GM12873 (cell line): ENCODE measurements at regions not wholly inside any gene's neighbourhood (a gene's known extent, or its start where the extent isn't known, plus 50 kb on each side); places are given as distances from the start of the nearest gene placed in this dataset.

Source experiments
- TF ChIP-seq, protein P1 (sequence below): IDR thresholded peaks from 2 replicates; pipeline ENCODE4 v1.5.1; 2012; ENCODE audit warnings: low read depth, mild to moderate bottlenecking, moderate library complexity, low read length, control low read depth; ENCODE audit not compliant: insufficient read depth; ENCODE audit errors: missing control alignments

- TF ChIP-seq, protein P1, sequence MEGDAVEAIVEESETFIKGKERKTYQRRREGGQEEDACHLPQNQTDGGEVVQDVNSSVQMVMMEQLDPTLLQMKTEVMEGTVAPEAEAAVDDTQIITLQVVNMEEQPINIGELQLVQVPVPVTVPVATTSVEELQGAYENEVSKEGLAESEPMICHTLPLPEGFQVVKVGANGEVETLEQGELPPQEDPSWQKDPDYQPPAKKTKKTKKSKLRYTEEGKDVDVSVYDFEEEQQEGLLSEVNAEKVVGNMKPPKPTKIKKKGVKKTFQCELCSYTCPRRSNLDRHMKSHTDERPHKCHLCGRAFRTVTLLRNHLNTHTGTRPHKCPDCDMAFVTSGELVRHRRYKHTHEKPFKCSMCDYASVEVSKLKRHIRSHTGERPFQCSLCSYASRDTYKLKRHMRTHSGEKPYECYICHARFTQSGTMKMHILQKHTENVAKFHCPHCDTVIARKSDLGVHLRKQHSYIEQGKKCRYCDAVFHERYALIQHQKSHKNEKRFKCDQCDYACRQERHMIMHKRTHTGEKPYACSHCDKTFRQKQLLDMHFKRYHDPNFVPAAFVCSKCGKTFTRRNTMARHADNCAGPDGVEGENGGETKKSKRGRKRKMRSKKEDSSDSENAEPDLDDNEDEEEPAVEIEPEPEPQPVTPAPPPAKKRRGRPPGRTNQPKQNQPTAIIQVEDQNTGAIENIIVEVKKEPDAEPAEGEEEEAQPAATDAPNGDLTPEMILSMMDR: no peak
Measured at GRCh38 chr3:82628385-82629014, 867.1 kb upstream of the GBE1 start.

DNA sequence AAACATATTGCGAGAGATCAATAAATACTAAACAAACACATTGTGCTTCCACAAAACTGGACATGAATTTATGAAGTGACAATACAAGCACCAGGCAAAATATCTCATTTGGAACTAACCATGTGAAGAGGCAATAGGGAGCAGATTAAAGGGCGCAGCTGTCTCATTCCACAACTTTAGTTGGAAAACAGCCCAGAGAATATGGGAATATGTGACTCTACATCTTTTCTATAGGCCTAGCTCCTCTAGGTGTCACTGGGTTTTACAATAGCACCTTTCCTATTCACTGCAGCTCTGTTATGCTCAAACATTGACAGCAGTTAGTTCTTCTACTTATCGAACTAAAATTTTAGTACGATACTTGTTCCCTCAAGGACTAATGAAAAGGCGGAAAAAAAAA lies 866.3 kb upstream of the GBE1 start:
- TF ChIP-seq, protein P1: no peak

GRCh38 chr3:82618594-82618993 lies 857.1 kb upstream of the GBE1 start:
- TF ChIP-seq, protein P1: no peak

DNA sequence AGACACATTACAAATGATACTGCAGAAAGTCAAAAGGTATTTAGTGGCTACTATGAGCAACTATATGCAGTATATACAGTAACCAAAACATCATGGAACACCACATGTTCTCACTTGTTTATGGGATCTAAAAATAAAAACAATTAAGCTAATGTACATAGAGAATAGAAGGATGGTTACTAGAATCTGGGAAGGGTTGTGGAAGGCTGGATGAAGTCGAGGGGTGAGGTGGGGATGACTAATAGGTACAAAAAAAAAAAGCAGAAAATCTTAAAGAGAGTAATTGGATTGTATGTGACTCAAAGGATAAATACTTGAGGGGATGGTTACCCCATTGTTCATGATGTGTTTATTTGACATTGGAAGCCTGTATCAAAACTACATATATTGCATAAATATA lies 848.8 kb upstream of the GBE1 start:
- TF ChIP-seq, protein P1: no peak

DNA sequence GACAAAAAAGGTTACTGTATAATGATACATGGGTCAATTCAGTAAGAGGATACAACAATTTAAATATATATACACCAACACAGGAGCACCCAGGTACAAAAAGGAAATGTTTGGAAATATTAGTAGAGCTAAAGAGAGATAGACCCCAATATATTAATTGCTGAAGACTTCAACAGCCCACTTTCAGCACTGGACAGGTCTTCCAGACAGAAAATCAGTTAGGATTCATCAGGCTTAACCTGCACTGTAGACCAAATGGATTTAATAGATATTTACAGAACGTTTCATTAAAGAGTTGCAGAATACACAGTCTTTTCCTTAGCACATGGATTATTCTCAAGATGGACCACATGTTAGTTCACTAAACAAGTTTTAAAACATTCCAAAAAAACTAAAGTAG lies 845.9 kb upstream of the GBE1 start:
- TF ChIP-seq, protein P1: no peak

- TF ChIP-seq, protein P1: no peak
Measured at GRCh38 chr3:82596805-82597204, 835.4 kb upstream of the GBE1 start.

DNA sequence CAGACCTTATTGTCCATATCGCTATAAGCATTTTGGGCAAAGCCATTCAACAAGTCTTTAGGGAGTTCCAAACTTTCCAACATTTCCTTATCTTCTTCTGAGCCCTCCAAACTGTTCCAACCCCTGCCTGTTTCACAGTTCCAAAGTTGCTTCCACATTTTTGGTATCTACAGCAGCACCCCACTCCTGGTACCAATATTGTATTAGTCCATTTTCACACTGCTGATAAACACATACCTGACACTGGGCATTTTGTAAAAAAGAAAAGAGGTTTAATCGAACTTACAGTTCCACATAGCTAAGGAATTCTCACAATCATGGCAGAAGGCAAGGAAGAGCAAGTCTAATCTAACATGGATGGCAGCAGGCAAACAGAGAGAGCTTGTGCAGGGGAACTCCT lies 834.1 kb upstream of the GBE1 start:
- TF ChIP-seq, protein P1: no peak
